CD4-positive, alpha-beta T cell treated with Interleukin-10 for 1 hour (primary cell): ENCODE measurements at regions not wholly inside any gene's neighbourhood (a gene's known extent, or its start where the extent isn't known, plus 50 kb on each side); places are given as distances from the start of the nearest gene placed in this dataset.
"Not testable (repeated sequence)": the region's sequence is repeated elsewhere in the genome, so short reads cannot be mapped to it uniquely, and the experiment has no call there.

ENCODE experiments used
- DNase-seq: peaks from one replicate; pipeline ENCODE4 v3.0.0-alpha.2; 2020

DNA sequence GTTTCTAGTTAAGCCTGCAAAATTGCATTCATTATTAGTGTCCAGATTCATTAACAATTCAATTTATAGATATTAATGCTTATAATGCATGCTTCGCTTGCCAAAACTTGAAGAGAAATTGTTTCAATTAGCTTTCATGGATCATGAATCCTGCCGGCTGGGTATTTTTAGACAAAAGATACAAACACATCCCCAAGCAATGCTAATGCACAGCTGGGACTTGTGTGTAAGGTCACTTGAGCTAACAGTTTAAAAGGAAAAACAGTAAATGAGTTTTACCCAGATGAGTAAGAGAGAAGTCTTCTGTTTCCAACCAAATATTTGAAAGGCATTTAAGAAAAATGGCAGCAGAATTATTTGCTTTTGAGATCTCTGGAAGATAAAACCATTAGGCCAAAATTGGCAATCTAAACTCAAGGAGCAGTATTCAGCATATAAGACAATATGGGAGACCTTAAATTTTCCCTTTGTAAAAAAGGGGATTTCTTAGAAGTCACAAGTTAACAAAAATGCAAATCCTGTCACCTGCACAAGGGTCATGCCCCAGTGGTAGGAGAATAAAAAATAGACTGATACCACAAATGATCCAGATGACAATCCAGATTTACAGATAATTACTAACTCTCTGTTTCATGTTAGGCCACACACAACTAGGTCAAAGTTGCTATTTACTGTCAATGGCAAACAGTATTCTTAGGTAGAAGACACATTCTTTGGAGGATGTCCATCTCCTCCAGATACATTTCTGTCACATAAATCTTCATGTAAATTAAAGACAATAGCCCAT, 418.4 kb upstream of the PMFBP1 start:
- DNase-seq = no peak

DNA sequence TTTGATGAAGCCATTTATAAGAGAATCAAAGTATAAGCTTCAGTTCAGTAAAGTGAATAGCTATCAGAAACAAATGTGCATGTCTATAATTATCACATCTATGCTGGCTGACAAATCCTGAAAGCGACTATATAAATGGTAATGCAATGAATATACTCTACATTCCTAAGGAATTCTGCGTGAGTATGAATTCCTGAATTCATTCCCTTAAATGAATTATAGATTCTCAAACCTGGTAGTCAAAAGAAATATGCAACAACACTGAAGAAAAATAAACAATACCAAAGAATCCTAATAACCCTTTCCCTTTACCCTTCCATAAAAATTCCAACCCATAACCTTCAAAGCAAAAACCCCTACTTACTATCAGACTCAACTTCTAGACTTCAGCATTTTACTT, 416.6 kb upstream of the PMFBP1 start:
- no peak for DNase-seq

DNA sequence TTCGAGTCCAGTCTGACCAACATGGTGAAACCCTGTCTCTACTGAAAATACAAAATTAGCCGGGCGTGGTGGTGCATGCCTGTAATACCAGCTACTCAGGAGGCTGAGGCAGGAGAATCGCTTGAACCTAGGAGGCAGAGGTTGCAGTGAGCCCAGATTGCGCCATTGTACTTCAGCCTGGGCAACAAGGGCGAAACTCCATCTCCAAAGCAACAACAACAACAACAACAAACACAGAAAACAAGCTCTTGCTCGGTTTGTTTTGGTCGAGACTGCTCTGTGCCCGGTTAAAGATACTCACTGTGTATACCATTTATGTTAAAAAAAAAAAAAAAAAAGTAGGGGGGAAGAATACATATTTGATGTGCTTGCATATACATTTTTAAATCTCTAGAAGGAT, 406.1 kb upstream of the PMFBP1 start:
- DNase-seq = not testable (repeated sequence)

DNA sequence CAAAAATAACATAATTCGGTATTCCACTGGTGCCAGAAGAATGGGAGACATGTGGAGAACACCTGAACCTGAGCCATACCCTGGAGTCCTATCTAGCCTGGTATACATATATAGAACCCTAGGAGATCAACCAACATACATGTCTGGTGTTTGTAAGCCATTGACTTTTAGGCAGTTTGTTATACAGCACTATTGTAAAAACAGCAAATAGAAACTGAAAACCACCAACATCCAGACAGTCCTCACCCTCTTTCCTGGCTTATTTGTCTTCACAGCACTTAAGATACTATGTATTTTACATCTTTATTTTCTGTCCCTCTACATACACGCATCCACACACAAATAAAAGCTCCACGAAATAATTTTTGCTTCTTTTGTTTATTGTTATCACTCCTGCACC, 404.2 kb upstream of the PMFBP1 start:
- no peak for DNase-seq

DNA sequence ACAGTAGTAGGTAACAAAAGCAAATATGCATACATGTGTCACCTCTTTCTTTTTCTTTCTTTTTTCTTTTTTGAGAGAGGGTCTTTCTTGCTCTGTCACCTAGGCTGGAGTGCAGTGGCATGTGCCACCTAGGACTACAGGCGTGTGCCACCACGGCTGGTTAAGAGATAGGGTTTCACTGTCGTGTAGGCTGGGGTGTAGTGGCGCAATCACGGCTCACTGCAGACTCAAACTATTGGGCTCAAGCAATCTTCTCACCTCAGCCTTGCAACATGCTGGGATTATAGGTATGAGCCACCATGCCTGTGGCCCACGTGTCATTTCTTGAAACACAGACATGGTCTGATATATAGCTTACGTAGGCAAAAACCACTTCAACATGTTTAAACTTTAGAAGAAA, 397.7 kb upstream of the PMFBP1 start:
- no peak for DNase-seq

DNA sequence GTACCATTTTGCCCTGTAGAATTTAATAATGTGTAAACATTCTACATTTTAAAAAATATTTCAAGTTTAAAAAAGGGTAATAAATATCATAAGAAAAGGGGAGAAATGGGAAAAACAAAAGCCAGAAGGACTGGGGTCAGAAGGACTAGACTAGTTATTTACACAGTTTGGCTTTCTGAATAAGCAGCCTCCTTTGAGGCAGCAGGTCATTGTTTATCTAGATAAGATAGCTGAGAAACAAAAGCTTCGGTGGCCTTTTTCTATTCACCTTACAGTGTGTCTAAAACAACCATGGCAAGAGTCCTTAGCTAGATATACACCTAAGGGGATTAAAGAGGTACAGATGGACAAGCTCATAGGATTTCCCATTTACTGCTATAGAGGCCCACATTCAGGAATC, 396.5 kb upstream of the PMFBP1 start:
- DNase-seq = no peak

DNA sequence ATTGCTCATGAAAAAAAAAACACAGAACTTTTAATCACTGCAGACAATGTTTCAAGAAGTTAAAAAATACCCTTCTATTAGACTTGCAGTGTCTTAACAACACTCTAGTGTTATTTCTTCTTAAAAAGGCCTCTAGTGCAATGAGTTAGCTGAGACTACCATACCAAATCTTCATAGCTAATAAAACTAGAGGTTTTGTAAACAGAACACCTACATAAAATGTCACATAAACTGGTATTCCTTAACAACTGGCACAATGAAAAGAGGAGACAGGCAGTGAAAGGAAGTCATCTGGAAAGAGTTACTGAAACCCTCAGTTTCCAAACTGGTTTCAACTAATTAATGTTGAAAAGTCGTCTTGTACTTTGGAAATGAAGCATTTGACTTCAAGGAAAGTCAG, 394.2 kb upstream of the PMFBP1 start:
- no peak for DNase-seq

DNA sequence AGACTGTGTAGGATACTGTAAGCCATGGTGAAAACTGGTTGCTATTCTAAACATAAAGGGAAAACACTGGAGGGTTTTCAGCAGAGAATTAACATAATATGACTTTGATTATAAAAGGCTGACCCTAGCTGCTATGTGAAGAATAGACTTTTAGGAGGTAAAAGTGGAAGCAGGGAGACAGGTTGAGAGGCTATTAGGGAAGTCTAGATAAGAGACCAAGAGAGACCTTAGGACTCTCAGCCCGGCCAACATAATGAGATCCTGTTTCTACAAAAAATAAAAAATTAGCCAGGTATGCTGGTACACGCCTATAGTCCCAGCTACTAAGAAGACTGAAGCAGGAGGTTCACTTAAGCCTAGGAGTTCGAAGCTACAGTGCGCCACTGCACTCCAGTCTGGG, 393.2 kb upstream of the PMFBP1 start:
- no peak for DNase-seq

DNA sequence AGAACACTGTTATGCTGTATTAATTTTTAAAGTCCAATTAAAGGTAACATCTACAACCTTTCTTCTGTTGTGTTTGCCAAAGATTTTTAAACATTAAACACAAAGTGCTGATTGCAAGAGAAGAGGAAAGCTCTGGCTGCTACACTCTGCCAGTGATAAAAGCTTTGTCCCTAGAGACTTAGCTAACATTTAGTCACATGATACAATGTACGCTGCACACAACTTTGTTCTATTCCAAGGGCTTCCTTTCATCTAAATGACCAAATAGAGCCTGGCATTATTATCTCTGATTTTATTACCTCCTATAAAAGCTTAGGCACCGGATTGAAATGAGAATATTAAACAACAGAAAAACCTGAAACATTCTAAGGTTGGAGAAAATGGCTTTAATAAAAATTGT, 388.7 kb upstream of the PMFBP1 start:
- no peak for DNase-seq

DNA sequence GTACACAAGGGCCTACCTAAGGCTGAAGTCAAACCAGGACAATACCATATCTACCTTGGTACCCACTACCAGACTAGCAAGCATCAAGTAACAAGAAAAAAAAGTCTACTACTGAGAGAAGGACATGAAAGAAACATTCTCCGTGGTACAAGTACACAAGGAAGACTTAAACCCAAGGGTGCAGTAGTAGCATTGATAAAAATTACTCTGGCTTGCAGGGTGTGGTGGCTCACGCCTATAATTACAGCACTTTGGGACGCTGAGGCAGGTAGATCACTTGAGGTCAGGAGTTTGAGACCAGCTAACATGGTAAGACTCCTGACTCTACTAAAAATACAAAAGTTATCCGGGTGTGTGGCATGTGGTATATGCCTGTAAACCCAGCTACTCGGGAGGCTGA, 386.5 kb upstream of the PMFBP1 start:
- no peak for DNase-seq

DNA sequence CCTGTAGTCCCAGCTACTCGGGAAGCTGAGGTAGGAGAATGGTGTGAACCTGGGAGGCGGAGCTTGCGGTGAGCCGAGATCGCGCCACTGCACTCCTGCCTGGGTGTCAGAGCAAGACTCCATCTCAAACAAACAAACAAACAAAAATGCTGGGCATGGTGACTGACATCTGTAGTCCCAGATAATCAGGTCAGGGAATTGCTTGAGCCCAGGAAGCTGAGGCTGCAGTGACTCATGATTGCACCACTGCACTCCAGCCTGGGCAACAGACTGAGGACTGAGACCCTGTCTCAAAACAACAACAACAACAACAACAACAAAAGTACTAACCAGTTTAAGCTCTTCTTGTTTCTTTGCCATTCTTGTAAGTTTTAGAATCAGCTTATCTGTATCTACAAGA, 383.0 kb upstream of the PMFBP1 start:
- DNase-seq = no peak

DNA sequence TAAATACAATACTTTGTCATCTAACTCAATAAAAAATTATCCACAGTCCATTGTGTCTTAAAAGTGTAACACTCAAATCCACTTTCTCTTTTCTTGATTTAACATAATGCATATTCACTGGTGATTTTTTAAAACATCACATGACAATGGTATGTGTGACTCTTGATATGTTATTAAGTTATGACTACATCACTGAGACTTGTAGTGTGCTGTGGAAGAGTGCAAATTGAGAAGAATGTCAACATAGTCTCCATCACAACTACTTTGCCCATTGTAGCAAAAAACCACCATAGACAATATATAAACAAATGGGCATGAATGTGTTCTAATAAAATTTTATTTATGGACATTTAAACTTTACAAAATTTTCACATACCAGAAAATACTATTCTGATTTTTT, 380.7 kb upstream of the PMFBP1 start:
- no peak for DNase-seq

DNA sequence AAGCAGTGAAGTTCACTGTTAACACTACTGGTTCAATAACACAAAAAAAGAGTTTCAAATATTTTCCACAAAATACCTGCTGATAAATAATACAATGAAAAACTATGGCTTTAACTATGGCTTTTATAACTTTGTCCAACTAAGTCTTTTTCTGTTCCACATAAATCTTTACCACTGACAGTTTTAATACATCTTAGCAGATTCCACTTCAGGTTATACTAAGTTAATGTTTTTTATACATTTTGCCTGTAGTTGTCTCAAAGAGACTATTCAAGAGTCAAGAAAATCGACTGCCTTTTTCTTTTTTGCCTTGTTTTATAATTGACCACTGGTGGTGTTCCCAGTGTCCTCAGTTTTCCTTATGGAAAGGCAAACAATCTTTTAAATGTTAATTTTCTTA, 379.7 kb upstream of the PMFBP1 start:
- DNase-seq = no peak

DNA sequence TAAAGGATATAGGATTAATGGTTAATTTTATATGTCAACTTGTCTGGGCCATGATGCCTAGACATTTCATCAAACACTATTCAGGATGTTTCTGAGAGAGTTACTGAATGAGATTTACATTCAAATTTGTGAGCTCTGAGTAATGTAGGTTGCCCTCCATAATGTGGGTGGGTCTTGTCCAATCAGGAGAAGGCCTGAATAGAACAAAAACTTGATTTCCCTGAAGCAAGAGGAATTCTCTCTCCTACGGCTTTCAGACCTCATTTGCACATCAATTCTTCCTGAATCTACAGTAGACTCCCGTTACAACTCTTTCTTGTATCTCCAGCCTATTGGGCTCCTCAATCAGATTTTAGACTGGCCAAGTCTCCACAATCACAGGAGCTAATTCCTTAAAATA, 377.9 kb upstream of the PMFBP1 start:
- no peak for DNase-seq

DNA sequence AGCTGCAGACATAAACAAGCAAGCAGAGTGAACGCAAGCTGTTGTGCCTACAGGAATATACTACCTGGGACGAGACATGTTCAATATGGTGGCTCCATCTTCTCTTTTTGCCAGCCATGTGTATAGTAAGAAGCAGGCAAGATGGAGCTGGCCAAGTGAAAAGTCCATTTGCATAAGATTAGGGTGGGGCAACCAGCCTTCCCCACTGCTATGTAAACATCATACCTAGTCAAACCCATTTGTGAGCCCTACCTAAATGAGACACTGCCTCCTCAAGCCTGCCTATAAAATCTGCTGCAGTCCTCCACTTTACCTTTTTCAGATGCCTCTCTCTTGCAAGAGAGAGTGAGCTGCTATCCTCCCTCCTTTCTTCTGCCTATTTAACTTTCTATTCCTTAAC, 370.1 kb upstream of the PMFBP1 start:
- no peak for DNase-seq

DNA sequence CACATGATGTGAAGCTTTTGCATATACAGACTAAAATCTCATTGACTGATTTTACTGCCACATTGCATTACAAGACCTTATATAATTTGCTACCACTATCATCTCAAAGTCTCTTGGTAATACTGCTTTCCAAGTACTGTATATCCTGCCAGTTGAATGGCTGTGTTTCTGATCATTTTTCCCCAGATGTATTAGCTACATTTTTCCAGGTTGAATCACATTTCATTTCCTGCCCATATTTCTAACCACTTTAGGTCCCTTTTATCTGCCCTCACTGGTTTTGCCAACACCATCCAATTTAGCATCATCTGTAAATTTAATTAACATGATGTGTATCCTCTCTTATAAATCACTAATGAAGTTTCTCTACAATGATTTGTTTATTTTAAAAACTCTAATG, 365.7 kb upstream of the PMFBP1 start:
- DNase-seq = no peak

DNA sequence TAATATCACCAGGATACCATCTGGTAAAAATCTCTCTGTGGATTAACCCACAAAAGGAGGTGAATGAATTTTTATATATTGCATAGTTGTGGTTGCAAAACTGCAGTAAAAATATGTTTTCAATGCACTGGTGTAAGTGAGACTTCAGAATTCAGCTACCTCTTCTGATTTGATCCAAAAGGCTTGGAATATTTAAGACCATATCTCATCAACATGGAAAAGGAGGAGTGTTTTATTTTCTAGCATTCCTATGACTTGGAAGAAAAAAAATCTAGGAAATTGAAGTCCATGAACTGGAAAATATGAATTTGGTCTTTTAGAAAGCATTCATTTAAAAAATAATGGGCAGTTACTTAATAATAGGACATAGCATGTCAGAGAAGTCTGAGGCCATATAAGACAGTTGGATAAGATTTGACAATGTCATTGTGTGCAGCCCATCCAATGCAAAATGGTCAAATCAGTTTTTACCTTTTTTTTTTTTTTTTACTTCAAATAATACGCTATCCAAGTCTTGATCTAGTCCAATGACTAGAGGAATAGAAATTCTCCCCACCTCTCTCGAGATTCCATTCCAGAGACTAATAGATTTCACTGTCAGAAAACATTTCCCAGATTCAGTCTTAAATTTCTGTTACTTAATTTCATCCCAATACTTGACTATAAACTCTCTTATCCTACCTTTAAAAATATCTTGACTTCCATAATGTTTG, 364.9 kb upstream of the PMFBP1 start:
- DNase-seq = no peak

DNA sequence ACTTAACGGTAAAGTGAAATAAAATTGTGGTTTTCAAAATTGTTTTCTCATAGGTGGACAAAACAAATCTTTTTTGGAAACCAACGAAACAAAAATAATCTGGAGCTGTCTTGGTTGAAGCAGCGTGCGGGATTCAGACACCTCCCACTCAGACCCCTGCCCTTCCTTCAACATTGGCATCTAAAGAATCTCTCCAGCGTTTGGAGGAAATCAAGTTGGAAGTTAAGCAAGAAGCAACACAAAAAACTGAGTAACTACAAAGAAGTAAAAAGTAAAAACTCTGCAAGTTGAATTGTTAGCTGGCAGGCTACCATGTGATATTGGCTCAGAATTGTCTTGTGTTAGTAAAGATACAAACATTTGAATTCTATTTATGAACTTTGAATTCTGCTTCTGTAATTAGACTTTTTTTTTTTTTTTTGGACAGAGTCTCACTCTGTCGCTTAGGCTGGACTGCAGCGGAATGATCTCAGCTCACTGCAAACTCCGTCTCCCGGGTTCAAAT, 361.0 kb upstream of the PMFBP1 start:
- DNase-seq = no peak

DNA sequence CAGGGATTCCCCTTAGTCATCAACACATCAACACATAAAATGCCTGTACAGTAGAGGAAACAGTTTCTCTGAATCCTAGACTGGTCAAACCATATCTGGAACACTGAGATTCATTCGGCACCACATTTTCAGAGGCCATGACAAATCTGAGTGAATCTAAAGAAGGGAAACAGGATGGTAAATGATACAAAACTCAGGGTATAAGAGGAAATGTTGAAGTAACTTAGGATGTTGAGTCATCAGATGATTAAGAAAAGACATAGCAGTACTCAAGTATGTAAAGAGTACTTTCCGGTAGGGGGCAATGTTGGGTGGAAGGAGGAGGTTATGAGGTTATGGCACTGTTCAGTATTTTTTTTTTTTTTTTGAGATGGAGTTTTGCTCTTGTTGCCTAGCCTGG, 358.5 kb upstream of the PMFBP1 start:
- no peak for DNase-seq

DNA sequence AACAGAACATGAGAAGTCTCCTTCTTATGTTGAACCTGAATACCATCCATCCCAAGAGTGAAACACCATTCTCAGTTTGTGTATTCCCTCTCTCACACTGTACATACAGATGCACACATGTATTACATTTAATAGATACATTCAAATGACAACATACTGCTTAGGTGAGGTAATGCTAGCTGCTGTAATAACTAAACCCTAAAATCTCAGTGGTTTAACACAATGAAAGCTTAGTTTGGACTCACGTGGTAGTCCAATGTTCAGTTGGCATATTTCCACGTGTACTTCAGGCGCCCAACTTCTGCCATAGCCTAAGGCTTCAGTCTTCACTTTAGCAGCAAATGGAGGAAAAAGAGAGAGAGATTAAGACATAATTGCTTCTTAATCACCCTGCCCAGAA, 351.1 kb upstream of the PMFBP1 start:
- no peak for DNase-seq

DNA sequence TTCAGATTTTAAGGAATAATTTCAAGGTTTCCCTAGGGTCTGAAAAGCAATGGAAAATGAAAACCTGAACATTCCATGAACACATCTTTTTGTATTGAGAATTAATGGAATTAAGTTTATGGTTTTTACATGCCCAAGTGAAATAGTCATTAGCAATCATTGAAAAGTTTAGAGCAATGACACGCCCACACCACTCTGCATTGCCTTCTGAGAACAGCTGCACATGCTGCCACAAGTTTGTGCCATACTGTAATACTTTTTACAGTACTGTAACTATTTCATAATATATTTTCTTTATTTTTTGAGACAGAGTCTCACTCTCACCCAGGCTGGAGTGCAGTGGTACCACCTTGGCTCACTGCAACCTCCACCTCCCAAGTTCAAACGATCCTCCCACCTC, 345.2 kb upstream of the PMFBP1 start:
- DNase-seq = no peak

DNA sequence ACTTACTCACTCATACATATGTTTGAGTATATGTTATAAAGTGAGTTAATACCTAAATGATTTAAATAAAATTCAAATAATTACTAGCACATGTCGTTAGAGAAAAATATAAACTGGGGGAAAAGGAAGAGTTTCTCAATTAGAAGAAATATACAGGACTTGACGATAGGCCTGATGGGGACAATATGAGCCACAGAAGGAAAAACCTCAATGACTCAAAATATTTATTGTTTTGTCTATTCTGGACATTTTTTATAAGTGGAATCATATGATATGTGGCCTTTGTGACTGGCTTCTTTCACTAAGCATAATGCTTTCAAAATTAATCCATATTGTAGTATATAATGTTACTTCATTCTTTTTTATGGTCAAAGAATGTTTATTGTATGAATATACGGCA, 339.2 kb upstream of the PMFBP1 start:
- no peak for DNase-seq

DNA sequence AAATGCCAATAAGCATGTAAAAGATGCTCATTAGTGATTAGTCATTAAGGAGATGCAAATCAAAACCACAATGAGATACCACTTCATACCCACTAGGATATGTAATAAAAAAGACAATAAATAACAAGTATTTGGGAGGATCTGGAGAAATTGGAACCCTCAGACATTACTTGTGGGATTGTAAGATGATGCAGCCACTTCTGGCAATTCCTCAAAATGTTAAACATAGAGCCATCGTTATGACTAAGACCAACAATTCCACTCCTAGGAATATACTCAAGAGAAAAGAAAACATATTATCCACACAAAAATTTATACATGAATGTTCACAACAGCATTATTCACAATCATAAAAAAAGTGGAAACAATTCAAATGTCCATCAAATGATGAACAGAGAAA, 336.2 kb upstream of the PMFBP1 start:
- no peak for DNase-seq

DNA sequence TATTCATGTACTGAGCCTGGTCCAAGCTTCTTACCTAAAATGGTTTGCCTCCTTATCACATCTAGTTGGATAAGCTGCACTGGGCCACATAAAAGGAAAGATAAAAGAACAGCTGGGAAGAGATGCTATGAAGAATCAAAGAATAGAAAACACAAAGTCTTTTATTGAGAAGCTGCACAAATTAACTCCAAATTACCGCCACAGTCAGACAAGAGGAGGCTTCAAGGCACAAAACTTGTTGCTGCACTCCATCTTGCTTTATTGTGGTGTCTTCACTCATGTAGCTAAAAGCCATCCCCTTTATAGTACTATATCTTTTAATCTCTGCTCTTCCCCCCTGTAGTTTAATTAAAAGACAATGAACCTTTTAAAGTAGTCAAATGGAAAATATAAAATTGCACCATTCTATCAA, 330.6 kb upstream of the PMFBP1 start:
- DNase-seq = no peak
